ENCODE measurements at regions not wholly inside any gene's neighbourhood (a gene's known extent, or its start where the extent isn't known, plus 50 kb on each side); places are given as distances from the start of the nearest gene placed in this dataset.

DNA sequence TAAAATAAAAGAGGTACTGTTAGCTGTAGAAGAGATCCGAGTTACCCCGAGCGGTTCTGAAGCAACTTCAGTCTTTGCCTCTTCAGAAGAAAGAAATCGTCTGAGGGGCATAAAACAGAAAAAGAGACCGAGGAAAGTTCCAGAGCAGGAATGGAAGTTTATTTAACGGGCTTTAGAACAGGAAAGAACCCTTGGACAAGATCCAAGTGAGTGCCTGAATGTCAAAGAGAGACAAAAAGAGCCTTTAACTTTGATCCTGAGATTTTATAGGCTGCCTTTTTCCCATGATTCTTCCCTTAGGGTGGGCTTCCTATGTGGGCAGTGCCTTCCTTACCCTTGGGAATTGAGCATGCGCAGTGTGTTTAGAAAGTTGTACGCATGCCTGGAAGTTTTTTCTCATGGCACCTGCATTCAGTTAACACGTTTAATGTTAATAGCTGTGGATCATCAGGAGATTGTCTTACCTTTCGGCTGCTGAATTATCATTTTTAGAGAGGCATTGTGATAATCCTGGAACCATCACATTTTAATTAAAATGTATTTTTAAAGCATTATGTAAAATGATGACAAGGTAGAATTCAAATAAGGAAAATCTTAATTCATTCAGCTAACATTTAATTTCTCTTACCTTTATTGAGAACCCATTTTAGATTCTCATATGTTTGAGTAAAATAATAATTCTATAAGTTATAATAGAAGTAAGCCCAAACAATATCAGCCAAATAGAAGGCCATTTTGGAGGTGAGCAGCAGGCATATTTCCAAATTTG, 269.5 kb upstream of the ZSWIM2 start (continued):
- TF ChIP-seq, protein P1, sequence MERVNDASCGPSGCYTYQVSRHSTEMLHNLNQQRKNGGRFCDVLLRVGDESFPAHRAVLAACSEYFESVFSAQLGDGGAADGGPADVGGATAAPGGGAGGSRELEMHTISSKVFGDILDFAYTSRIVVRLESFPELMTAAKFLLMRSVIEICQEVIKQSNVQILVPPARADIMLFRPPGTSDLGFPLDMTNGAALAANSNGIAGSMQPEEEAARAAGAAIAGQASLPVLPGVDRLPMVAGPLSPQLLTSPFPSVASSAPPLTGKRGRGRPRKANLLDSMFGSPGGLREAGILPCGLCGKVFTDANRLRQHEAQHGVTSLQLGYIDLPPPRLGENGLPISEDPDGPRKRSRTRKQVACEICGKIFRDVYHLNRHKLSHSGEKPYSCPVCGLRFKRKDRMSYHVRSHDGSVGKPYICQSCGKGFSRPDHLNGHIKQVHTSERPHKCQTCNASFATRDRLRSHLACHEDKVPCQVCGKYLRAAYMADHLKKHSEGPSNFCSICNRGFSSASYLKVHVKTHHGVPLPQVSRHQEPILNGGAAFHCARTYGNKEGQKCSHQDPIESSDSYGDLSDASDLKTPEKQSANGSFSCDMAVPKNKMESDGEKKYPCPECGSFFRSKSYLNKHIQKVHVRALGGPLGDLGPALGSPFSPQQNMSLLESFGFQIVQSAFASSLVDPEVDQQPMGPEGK (CRISPR knock-in tag; IDR thresholded peaks at IDR 0.05; ENCODE audit: borderline replicate concordance), result no peak
- no peak for TF ChIP-seq ARNTL (CRISPR knock-in tag; IDR thresholded peaks at IDR 0.05; ENCODE audit: borderline replicate concordance, low read depth)
- TF ChIP-seq SNAI2 (CRISPR knock-in tag; IDR thresholded peaks at IDR 0.05), result no peak

DNA sequence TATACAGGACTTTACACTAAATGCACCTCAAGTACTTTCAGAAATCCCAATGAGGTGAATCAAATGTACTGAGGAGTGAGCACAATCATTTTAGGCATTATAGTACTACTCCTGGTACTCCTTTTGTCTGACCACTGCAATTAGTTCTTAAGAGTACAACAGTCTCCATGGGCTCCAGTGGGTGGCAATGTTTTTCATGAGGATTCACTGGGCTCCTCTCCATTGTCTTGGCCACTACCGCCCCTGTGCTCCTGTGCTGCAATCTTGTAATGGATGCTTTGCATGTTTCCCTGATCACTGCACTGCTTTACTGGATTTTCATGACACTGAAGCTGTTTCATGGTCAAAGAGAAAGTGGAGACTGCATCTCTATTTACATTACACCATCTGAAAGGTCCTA, 268.5 kb upstream of the ZSWIM2 start:
- no peak for ATAC-seq
- no peak for TF ChIP-seq CSDC2 (CRISPR knock-in tag; IDR thresholded peaks at IDR 0.05)
- no peak for TF ChIP-seq ESRRG (CRISPR knock-in tag; IDR thresholded peaks at IDR 0.05)
- TF ChIP-seq ARNTL (CRISPR knock-in tag; IDR thresholded peaks at IDR 0.05; ENCODE audit: borderline replicate concordance, low read depth), result no peak
- no peak for TF ChIP-seq ZNF565 (CRISPR knock-in tag; conservative IDR thresholded peaks at IDR 0.05; ENCODE audit: low read depth)
- no peak for TF ChIP-seq GLIS3 (CRISPR knock-in tag; IDR thresholded peaks at IDR 0.05)
- TF ChIP-seq, protein P1 (CRISPR knock-in tag; IDR thresholded peaks at IDR 0.05; ENCODE audit: borderline replicate concordance), result no peak
- TF ChIP-seq ZNF8 (CRISPR knock-in tag; IDR thresholded peaks at IDR 0.05), result no peak
- TF ChIP-seq ZC3H10 (CRISPR knock-in tag; IDR thresholded peaks at IDR 0.05), result no peak
- no peak for TF ChIP-seq TOX (CRISPR knock-in tag; IDR thresholded peaks at IDR 0.05; ENCODE audit: borderline replicate concordance)
- TF ChIP-seq TSHZ2 (CRISPR knock-in tag; IDR thresholded peaks at IDR 0.05), result no peak
- no peak for TF ChIP-seq TCF4 (CRISPR knock-in tag; IDR thresholded peaks at IDR 0.05; ENCODE audit: borderline replicate concordance)
- no peak for TF ChIP-seq ISL1 (CRISPR knock-in tag; IDR thresholded peaks at IDR 0.05)
- TF ChIP-seq, protein P2, sequence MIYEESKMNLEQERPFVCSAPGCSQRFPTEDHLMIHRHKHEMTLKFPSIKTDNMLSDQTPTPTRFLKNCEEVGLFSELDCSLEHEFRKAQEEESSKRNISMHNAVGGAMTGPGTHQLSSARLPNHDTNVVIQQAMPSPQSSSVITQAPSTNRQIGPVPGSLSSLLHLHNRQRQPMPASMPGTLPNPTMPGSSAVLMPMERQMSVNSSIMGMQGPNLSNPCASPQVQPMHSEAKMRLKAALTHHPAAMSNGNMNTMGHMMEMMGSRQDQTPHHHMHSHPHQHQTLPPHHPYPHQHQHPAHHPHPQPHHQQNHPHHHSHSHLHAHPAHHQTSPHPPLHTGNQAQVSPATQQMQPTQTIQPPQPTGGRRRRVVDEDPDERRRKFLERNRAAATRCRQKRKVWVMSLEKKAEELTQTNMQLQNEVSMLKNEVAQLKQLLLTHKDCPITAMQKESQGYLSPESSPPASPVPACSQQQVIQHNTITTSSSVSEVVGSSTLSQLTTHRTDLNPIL (CRISPR knock-in tag; IDR thresholded peaks at IDR 0.05; ENCODE audit: low read depth), result no peak
- TF ChIP-seq, protein P3, sequence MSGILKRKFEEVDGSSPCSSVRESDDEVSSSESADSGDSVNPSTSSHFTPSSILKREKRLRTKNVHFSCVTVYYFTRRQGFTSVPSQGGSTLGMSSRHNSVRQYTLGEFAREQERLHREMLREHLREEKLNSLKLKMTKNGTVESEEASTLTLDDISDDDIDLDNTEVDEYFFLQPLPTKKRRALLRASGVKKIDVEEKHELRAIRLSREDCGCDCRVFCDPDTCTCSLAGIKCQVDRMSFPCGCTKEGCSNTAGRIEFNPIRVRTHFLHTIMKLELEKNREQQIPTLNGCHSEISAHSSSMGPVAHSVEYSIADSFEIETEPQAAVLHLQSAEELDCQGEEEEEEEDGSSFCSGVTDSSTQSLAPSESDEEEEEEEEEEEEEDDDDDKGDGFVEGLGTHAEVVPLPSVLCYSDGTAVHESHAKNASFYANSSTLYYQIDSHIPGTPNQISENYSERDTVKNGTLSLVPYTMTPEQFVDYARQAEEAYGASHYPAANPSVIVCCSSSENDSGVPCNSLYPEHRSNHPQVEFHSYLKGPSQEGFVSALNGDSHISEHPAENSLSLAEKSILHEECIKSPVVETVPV (CRISPR knock-in tag; IDR thresholded peaks at IDR 0.05), result no peak
- TF ChIP-seq, protein P4, sequence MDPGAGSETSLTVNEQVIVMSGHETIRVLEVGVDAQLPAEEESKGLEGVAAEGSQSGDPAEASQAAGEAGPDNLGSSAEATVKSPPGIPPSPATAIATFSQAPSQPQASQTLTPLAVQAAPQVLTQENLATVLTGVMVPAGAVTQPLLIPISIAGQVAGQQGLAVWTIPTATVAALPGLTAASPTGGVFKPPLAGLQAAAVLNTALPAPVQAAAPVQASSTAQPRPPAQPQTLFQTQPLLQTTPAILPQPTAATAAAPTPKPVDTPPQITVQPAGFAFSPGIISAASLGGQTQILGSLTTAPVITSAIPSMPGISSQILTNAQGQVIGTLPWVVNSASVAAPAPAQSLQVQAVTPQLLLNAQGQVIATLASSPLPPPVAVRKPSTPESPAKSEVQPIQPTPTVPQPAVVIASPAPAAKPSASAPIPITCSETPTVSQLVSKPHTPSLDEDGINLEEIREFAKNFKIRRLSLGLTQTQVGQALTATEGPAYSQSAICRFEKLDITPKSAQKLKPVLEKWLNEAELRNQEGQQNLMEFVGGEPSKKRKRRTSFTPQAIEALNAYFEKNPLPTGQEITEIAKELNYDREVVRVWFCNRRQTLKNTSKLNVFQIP (CRISPR knock-in tag; IDR thresholded peaks at IDR 0.05; ENCODE audit: borderline replicate concordance, low read depth), result no peak

DNA sequence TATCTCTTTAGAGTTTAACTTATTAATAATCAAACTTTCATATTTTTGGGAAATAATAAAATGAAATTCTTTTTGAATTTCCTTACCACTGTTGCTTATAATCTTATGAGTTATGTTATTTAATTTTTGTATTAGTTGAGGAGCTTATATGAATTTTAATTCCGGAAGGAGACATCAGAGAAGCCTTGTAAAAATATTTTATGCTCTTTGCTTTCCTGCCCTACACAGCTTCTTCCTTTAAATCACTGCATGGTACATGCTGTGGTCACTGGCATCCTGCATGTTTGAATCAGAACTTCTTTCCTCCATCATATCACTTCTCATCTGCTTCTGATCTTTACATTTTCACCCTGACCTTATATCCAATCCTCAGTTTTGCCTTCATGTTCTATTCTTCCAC, 266.7 kb upstream of the ZSWIM2 start:
- TF ChIP-seq BACH2 (CRISPR knock-in tag; IDR thresholded peaks at IDR 0.05; ENCODE audit: borderline replicate concordance), result no peak
- TF ChIP-seq, protein P4 (CRISPR knock-in tag; IDR thresholded peaks at IDR 0.05; ENCODE audit: borderline replicate concordance, low read depth), result no peak
- no peak for TF ChIP-seq TOX (CRISPR knock-in tag; IDR thresholded peaks at IDR 0.05; ENCODE audit: borderline replicate concordance)
- no peak for TF ChIP-seq ZFP3 (CRISPR knock-in tag; IDR thresholded peaks at IDR 0.05)
- TF ChIP-seq, protein P1 (CRISPR knock-in tag; IDR thresholded peaks at IDR 0.05; ENCODE audit: borderline replicate concordance), result no peak

More for the DNA sequence above, 266.7 kb upstream of the ZSWIM2 start:
- ATAC-seq, result no peak

Measured in SK-N-SH treated with all-trans-retinoic acid at 6 μM for 48 hours (cell line).